HG02852 (cell line): ENCODE measurements at regions not wholly inside any gene's neighbourhood (a gene's known extent, or its start where the extent isn't known, plus 50 kb on each side); places are given as distances from the start of the nearest gene placed in this dataset.

Source experiments
- ATAC-seq: cut with Tn5 transposase; IDR thresholded peaks from one replicate; pipeline ENCODE4 v1.9.1; 2021; ENCODE audit warnings: mild to moderate bottlenecking, moderate library complexity; ENCODE audit not compliant: unreplicated experiment

- ATAC-seq, result no peak
These were observed 518.7 kb upstream of the SUCLG2 start for GRCh38 chr3:68173012-68173634.

GRCh38 chr3:68172039-68172438 lies 517.6 kb upstream of the SUCLG2 start:
- no peak for ATAC-seq

GRCh38 chr3:68163968-68164367 lies 509.6 kb upstream of the SUCLG2 start:
- ATAC-seq, result no peak

GRCh38 chr3:68163062-68163461 lies 508.6 kb upstream of the SUCLG2 start:
- no peak for ATAC-seq

GRCh38 chr3:68162644-68163043 lies 508.2 kb upstream of the SUCLG2 start:
- ATAC-seq, result no peak

GRCh38 chr3:68151359-68151758 lies 496.9 kb upstream of the SUCLG2 start:
- no peak for ATAC-seq

GRCh38 chr3:68148447-68148846 lies 494.0 kb upstream of the SUCLG2 start:
- no peak for ATAC-seq

GRCh38 chr3:68142441-68142840 lies 488.0 kb upstream of the SUCLG2 start:
- no peak for ATAC-seq

GRCh38 chr3:68139897-68140296 lies 485.5 kb upstream of the SUCLG2 start:
- no peak for ATAC-seq

- no peak for ATAC-seq
These were observed 482.0 kb upstream of the SUCLG2 start for GRCh38 chr3:68136411-68136810.

- no peak for ATAC-seq
These were observed 480.7 kb upstream of the SUCLG2 start for GRCh38 chr3:68135067-68135466.

GRCh38 chr3:68129065-68129464 lies 474.7 kb upstream of the SUCLG2 start:
- ATAC-seq, result no peak

GRCh38 chr3:68123231-68123630 lies 468.8 kb upstream of the SUCLG2 start:
- ATAC-seq, result no peak

GRCh38 chr3:68121287-68121686 lies 466.9 kb upstream of the SUCLG2 start:
- ATAC-seq, result no peak

GRCh38 chr3:68116580-68116979 lies 462.2 kb upstream of the SUCLG2 start:
- no peak for ATAC-seq

GRCh38 chr3:68103811-68104210 lies 449.4 kb upstream of the SUCLG2 start:
- ATAC-seq, result no peak

- no peak for ATAC-seq
These were observed 436.2 kb upstream of the SUCLG2 start for GRCh38 chr3:68090571-68090970.

- no peak for ATAC-seq
These were observed 435.2 kb upstream of the SUCLG2 start for GRCh38 chr3:68089572-68090011.

- no peak for ATAC-seq
These were observed 434.2 kb upstream of the SUCLG2 start for GRCh38 chr3:68088636-68089035.

GRCh38 chr3:68088216-68088615 lies 433.8 kb upstream of the SUCLG2 start:
- ATAC-seq, result no peak

GRCh38 chr3:68072062-68072461 lies 417.6 kb upstream of the SUCLG2 start:
- ATAC-seq, result no peak

- ATAC-seq, result no peak
These were observed 415.8 kb upstream of the SUCLG2 start for GRCh38 chr3:68070186-68070585.

- no peak for ATAC-seq
These were observed 412.9 kb upstream of the SUCLG2 start for GRCh38 chr3:68067314-68067713.
